ENCODE measurements at regions not wholly inside any gene's neighbourhood (a gene's known extent, or its start where the extent isn't known, plus 50 kb on each side); places are given as distances from the start of the nearest gene placed in this dataset.
"Not testable (repeated sequence)": the region's sequence is repeated elsewhere in the genome, so short reads cannot be mapped to it uniquely, and the experiment has no call there.

- no peak for DNase-seq (ENCODE audit: low read depth)
- no peak overlapping the region for H3K4me3 ChIP-seq (ENCODE audit: control insufficient read depth, low read depth, low read length)
- no peak for TF ChIP-seq CTCF (conservative IDR thresholded peaks at IDR 0.05; ENCODE audit: control insufficient read depth, insufficient read depth, low read depth, low read length)
Observed at GRCh38 chr4:127357765-127358164, 275.0 kb upstream of the INTU start.

DNA sequence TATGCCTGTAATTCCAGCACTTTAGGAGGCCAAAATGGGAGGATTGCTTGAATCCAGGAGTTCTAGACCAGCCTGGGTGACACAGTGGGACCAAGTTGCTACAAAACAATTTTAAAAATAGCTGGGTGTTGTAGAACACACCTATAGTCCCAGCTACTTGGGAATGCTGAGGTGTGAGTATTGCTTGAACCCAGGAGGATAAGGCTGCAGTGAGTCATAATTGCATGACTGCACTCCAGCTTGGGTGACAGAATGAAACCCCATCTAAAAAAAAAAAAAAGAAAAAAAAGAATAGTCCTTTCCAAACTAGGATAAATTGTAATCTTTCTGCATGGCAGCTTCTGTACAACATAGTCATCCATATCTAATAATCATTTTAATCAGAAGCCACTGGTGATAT lies 270.1 kb upstream of the INTU start:
- DNase-seq (ENCODE audit: low read depth): no peak
- TF ChIP-seq CTCF (conservative IDR thresholded peaks at IDR 0.05; ENCODE audit: control insufficient read depth, insufficient read depth, low read depth, low read length): no peak
- H3K4me3 ChIP-seq (ENCODE audit: control insufficient read depth, low read depth, low read length): no peak overlapping the region

DNA sequence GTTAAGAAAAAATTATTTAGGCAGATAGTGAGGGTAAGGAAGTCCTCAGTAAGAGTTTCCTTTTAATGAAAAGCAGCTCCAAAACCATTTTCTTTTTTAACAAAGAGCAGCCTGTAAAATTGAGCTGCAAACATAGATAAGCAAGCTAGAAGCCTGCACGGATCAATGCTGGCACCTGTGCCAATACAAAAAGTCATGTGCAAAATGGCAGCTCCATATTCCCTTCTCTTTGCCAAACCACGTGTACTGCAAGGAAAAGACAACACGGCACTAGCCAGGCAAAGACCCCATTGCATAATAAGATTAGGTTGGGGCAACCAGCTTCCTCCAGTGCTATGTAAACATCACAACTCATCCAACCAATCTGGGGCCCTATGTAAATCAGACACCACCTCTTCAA lies 268.4 kb upstream of the INTU start:
- TF ChIP-seq CTCF (conservative IDR thresholded peaks at IDR 0.05; ENCODE audit: control insufficient read depth, insufficient read depth, low read depth, low read length): no peak
- no peak overlapping the region for H3K4me3 ChIP-seq (ENCODE audit: control insufficient read depth, low read depth, low read length)
- DNase-seq (ENCODE audit: low read depth): no peak

- no peak overlapping the region for H3K4me3 ChIP-seq (ENCODE audit: control insufficient read depth, low read depth, low read length)
- no peak for DNase-seq (ENCODE audit: low read depth)
Observed at GRCh38 chr4:127364911-127365310, 267.8 kb upstream of the INTU start.

DNA sequence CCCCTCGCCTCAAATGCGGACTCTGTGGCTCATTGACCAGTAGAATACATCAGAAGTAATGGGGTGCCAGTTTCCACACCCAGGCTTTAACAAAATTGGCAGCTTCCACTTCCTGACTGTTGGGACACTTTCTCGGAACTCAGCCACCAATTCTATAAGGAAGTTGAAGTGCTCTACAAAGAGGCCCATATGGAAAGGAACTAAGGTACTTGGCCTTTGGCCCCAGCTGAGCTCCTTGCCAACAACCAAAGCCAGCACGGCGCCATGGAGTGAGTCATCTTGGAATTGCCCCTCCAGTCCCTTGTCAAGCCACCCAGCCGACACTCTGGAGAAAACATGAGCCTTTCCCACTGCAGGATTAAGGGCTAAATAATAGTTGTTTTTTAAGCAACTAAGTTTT lies 262.2 kb upstream of the INTU start:
- no peak overlapping the region for H3K4me3 ChIP-seq (ENCODE audit: control insufficient read depth, low read depth, low read length)
- DNase-seq (ENCODE audit: low read depth): peak; percentile 10
- TF ChIP-seq CTCF (conservative IDR thresholded peaks at IDR 0.05; ENCODE audit: control insufficient read depth, insufficient read depth, low read depth, low read length): no peak

More at GRCh38 chr4:127364911-127365310, 267.8 kb upstream of the INTU start:
- no peak for TF ChIP-seq CTCF (conservative IDR thresholded peaks at IDR 0.05; ENCODE audit: control insufficient read depth, insufficient read depth, low read depth, low read length)

DNA sequence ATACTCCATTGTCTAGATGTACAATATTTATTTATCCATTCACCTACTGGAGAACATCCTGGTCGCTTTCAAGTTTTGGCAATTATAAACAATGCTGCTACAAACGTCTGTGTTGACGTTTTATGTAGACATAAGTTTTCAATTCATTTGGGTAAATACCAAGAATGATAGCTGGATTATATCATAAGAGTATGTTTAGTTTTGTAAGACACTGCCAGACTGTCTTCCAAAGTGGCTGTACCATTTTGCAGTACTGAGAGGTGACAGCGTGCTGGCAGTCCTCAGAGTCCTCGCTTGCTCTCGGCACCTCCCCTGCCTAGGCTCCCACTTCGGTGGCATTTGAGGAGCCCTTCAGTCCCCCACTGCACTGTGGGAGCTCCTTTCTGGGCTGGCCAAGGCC lies 253.3 kb upstream of the INTU start:
- DNase-seq (ENCODE audit: low read depth): no peak
- H3K4me3 ChIP-seq (ENCODE audit: control insufficient read depth, low read depth, low read length): no peak overlapping the region
- no peak for TF ChIP-seq CTCF (conservative IDR thresholded peaks at IDR 0.05; ENCODE audit: control insufficient read depth, insufficient read depth, low read depth, low read length)

- not testable (repeated sequence) for H3K4me3 ChIP-seq (ENCODE audit: control insufficient read depth, low read depth, low read length); DNase-seq (ENCODE audit: low read depth)
Observed at GRCh38 chr4:127379948-127380347, 252.8 kb upstream of the INTU start.
